ENCODE measurements at regions not wholly inside any gene's neighbourhood (a gene's known extent, or its start where the extent isn't known, plus 50 kb on each side); places are given as distances from the start of the nearest gene placed in this dataset.

DNA sequence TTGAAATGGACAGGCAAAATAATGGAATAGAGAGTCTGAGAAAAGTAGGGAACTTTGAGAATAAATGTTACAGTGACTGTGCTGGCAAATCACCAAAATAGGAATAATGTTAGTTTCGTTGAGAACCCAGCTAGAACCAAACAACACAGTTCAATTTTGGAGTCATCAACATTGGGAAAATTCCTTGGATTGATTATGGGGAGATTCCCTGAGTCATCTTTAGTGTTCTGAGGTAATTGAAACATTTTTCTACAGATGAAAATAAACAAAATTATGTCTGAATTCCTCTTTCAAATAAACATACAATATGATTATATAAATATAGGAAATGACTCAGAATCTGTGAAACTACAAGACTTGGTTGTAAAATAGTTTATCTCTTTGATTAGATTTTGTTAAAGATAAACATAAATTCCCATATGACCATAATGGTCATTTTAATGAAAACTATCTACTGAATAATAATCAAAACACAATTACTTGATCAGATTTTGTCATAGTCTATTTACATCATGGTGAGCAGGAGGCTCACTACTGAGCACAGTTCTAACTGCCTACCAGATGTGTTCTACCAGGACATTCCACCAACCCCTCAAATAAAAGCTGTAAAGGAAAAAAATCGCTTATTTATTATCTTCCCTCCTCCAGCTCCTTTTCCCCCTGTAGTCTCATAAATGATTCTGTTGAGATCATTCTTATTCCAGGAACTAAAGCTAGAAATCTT lies 51.4 kb upstream of the GABRA2 start:
- no peak for DNase-seq (ENCODE audit: low read depth, low spot score)
